PC-3 (cell line): ENCODE measurements at regions not wholly inside any gene's neighbourhood (a gene's known extent, or its start where the extent isn't known, plus 50 kb on each side); places are given as distances from the start of the nearest gene placed in this dataset.

Experiments
- EZH2 ChIP-seq: fragments of 300-600 bp; sonication (generic); IDR thresholded peaks from one replicate; pipeline ENCODE4 v1.6.1; 2017; ENCODE audit warnings: antibody characterized with exemption, mild to moderate bottlenecking, low read length; ENCODE audit not compliant: unreplicated experiment
- EZH2phosphoT487 ChIP-seq: fragments of 300-600 bp; sonication (generic); IDR thresholded peaks from 2 replicates; pipeline ENCODE4 v1.6.1; 2018; ENCODE audit warnings: mild to moderate bottlenecking, antibody characterized with exemption, low read length, borderline replicate concordance
- TF ChIP-seq, protein P1 (sequence below): fragments of 300-600 bp; sonication (generic); conservative IDR thresholded peaks from 2 replicates; pipeline ENCODE4 v1.5.1; 2017; ENCODE audit warnings: antibody characterized with exemption, low read depth, mild to moderate bottlenecking, low read length

DNA sequence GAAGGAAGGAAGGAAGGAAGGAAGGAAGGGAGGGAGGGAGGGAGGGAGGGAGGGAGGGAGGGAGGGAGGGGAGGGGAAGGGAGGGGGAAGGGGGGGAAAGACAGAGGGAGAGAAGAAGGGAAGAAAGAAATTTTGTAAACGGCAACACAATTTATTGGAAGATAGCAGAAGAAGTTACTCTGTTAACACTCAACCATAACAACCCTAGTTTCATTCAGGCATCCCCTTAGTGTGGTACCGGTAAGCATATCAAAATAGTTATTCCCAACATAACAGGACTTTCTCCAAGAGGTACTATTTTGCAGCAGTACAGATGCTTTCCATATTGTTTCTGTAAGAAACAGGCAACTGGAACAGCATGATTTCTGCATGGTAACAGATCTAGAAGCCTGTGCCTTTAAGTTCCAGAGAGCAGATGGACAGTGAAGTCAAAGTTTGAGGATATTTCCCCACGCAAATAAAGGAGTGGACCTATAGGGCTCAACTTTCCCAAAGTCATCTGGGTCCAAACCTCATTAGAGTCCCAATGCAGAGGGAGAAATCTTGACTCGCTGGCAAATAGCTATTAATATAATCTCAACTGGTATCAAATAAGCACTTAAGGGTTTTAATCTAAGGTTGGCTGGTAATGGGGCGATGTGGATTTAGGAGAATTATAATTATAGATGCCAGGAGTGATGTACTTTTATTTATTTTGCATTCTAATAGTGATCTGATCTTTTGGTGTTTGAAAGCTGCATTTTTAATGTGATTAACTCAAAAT, 69.4 kb downstream of the TENT5A start:
- TF ChIP-seq, protein P1, sequence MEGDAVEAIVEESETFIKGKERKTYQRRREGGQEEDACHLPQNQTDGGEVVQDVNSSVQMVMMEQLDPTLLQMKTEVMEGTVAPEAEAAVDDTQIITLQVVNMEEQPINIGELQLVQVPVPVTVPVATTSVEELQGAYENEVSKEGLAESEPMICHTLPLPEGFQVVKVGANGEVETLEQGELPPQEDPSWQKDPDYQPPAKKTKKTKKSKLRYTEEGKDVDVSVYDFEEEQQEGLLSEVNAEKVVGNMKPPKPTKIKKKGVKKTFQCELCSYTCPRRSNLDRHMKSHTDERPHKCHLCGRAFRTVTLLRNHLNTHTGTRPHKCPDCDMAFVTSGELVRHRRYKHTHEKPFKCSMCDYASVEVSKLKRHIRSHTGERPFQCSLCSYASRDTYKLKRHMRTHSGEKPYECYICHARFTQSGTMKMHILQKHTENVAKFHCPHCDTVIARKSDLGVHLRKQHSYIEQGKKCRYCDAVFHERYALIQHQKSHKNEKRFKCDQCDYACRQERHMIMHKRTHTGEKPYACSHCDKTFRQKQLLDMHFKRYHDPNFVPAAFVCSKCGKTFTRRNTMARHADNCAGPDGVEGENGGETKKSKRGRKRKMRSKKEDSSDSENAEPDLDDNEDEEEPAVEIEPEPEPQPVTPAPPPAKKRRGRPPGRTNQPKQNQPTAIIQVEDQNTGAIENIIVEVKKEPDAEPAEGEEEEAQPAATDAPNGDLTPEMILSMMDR = no peak
- no peak for TF ChIP-seq EZH2phosphoT487
- no peak for TF ChIP-seq EZH2
